Endodermal cell (in vitro differentiated cells): ENCODE measurements at regions not wholly inside any gene's neighbourhood (a gene's known extent, or its start where the extent isn't known, plus 50 kb on each side); places are given as distances from the start of the nearest gene placed in this dataset.

Experiments
- DNase-seq: peaks from one replicate; pipeline ENCODE4 v3.0.0-alpha.2; 2017
- H3K27ac ChIP-seq: 2 replicates; pipeline ENCODE4 v1.5.1; 2013; ENCODE audit warnings: mild to moderate bottlenecking, low read depth, low read length, moderate library complexity
- H3K27me3 ChIP-seq: 2 replicates; pipeline ENCODE4 v1.6.1; 2013; ENCODE audit warnings: mild to moderate bottlenecking, low read length, moderate library complexity; ENCODE audit not compliant: insufficient read depth, control insufficient read depth, poor library complexity, severe bottlenecking
- H3K36me3 ChIP-seq: 2 replicates; pipeline ENCODE4 v1.7.0; 2013; ENCODE audit warnings: mild to moderate bottlenecking, low read length, moderate library complexity; ENCODE audit not compliant: control insufficient read depth, insufficient read depth
- H3K4me1 ChIP-seq: one replicate; pipeline ENCODE4 v1.7.0; 2013; ENCODE audit warnings: low read length; ENCODE audit not compliant: control insufficient read depth, insufficient read depth
- H3K4me3 ChIP-seq: 2 replicates; pipeline ENCODE4 v1.5.1; 2013; ENCODE audit warnings: mild to moderate bottlenecking, low read length, moderate library complexity
- H3K9ac ChIP-seq: 2 replicates; pipeline ENCODE4 v1.6.1; 2013; ENCODE audit warnings: mild to moderate bottlenecking, low read length, moderate library complexity; ENCODE audit not compliant: poor library complexity, severe bottlenecking; ENCODE audit errors: extremely low read depth
- H3K9me3 ChIP-seq: 2 replicates; pipeline ENCODE4 v1.6.1; 2013; ENCODE audit warnings: mild to moderate bottlenecking, low read length, moderate library complexity; ENCODE audit not compliant: control insufficient read depth
- H3K27ac Mint-ChIP-seq: 2 replicates; pipeline ENCODE4 v1.8.0; 2020; ENCODE audit warnings: mixed read lengths
- H3K27me3 Mint-ChIP-seq: 2 replicates; pipeline ENCODE4 v1.8.0; 2021; ENCODE audit warnings: mild to moderate bottlenecking, mixed read lengths; ENCODE audit not compliant: insufficient read depth
- H3K36me3 Mint-ChIP-seq: 2 replicates; pipeline ENCODE4 v1.8.0; 2020; ENCODE audit warnings: low read depth, mixed read lengths
- H3K4me1 Mint-ChIP-seq: 2 replicates; pipeline ENCODE4 v1.8.0; 2020; ENCODE audit warnings: mixed read lengths
- H3K4me3 Mint-ChIP-seq: 2 replicates; pipeline ENCODE4 v1.8.0; 2020; ENCODE audit warnings: mild to moderate bottlenecking, moderate library complexity, mixed read lengths
- H3K9me3 Mint-ChIP-seq: 2 replicates; pipeline ENCODE4 v1.8.0; 2020; ENCODE audit warnings: mild to moderate bottlenecking, mixed read lengths
- WGBS, 2 experiments: methylation state at CpG; one replicate each; pipeline versions ENCODE4 v1.1.5 to v1.1.7; 2013; ENCODE audit warnings: missing lambda C conversion rate in 2 of 2, mixed read lengths in 1 of 2; ENCODE audit not compliant: insufficient coverage in 1 of 2, insufficient read length in 1 of 2; 5-methylcytosine and 5-hydroxymethylcytosine counted together
- TF ChIP-seq, protein P1 (sequence below): fragments of 200-600 bp; sonication (generic); conservative IDR thresholded peaks from 2 replicates; pipeline ENCODE4 v1.5.0; 2021; ENCODE audit warnings: antibody characterized with exemption, mild to moderate bottlenecking

DNA sequence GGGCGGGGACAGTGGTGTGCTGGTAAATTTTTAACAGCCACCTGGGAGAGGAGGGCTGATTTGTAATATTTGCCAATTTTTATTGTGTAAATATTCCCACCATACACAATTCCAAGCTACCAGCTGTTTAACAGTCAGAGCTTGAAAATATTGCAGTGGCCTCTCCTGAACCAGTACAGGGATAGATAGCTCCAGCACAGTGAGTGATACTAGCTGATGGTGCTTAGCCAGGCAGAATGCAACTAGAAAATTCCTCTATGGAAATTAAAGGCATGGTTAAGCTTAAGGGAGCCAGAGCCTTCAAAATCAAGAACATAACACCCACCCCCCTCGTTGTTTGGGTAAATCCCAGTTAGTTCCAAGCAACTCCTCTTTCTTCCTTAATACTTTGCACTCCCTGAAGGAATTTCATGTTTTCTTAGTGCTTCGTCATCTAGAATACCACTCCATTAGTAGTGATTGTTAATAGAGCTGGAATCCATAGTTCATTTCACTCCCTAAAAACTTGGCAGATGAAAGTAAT, 96.6 kb downstream of the CYB561 start:
- no peaks in the 10 kb centered on the region for H3K4me1 ChIP-seq
- Mint-ChIP-seq H3K4me3 (no peak overlapping the region), H3K27ac (no peak overlapping the region), H3K9me3 (no peaks in the 10 kb centered on the region), H3K4me1 (no peaks in the 10 kb centered on the region), H3K27me3 (no peaks in the 10 kb centered on the region), H3K36me3 (no peaks in the 10 kb centered on the region)
- no peaks in the 10 kb centered on the region for H3K27me3 ChIP-seq
- H3K9me3 ChIP-seq: no peaks in the 10 kb centered on the region
- H3K36me3 ChIP-seq: no peaks in the 10 kb centered on the region
- H3K9ac ChIP-seq: no peak overlapping the region
- WGBS, 2 experiments: 91 to 100% methylated on average over 1 to 3 of the region's 3 CpGs
- TF ChIP-seq, protein P1, sequence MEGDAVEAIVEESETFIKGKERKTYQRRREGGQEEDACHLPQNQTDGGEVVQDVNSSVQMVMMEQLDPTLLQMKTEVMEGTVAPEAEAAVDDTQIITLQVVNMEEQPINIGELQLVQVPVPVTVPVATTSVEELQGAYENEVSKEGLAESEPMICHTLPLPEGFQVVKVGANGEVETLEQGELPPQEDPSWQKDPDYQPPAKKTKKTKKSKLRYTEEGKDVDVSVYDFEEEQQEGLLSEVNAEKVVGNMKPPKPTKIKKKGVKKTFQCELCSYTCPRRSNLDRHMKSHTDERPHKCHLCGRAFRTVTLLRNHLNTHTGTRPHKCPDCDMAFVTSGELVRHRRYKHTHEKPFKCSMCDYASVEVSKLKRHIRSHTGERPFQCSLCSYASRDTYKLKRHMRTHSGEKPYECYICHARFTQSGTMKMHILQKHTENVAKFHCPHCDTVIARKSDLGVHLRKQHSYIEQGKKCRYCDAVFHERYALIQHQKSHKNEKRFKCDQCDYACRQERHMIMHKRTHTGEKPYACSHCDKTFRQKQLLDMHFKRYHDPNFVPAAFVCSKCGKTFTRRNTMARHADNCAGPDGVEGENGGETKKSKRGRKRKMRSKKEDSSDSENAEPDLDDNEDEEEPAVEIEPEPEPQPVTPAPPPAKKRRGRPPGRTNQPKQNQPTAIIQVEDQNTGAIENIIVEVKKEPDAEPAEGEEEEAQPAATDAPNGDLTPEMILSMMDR: no peak
- H3K27ac ChIP-seq: no peak overlapping the region
- no peak overlapping the region for H3K4me3 ChIP-seq
- no peak for DNase-seq

DNA sequence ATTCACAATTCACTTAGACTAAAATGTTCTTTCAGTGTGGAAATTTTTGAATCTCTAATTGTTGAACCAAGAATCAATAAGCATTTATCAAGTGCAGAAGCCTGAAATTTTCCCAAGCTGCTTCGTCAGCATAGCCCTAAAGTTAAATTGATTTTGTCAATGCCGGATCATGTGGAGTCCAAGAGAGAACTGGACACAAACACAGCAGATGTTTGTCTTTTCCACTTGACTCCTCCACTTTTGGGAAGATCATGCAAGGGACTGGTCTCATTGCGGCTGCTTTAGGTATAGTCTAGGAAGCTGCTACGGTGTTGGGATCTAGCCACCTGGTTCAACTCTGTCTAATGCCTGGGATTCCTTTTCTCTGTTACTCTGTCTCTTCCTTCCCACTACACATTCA, 95.7 kb downstream of the CYB561 start:
- no peak for DNase-seq
- Mint-ChIP-seq H3K27ac (no peak overlapping the region), H3K4me1 (no peaks in the 10 kb centered on the region), H3K9me3 (no peaks in the 10 kb centered on the region), H3K4me3 (no peak overlapping the region), H3K36me3 (no peaks in the 10 kb centered on the region), H3K27me3 (no peaks in the 10 kb centered on the region)
- Histone ChIP-seq H3K4me3 (no peak overlapping the region), H3K27ac (no peak overlapping the region), H3K27me3 (no peaks in the 10 kb centered on the region), H3K36me3 (no peaks in the 10 kb centered on the region), H3K9ac (no peak overlapping the region), H3K9me3 (no peaks in the 10 kb centered on the region), H3K4me1 (no peaks in the 10 kb centered on the region)
- WGBS, 2 experiments: 92% methylated on average over 4 of the region's 4 CpGs
- TF ChIP-seq, protein P1: no peak

DNA sequence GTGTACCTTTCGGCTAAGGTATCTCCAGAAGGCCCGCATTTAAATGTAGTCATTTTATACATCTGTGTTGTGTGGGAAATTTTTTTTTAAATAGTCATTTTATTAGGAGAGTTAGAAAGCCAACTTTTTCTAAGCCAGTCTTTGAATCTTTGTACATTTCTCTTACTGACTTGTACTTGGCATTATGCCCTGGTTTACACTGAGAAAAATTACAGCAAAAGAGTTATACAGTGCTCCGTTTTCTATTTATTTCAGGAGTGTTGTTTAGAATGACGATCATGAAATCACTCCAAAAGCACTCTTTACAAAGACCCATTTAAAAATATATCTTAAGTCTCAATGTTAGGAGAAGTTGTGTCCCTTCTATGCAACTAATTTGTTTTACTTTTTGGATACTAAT, 91.8 kb downstream of the CYB561 start:
- H3K4me1 Mint-ChIP-seq: no peaks in the 10 kb centered on the region
- no peak overlapping the region for H3K9ac ChIP-seq
- H3K9me3 Mint-ChIP-seq: no peaks in the 10 kb centered on the region
- H3K9me3 ChIP-seq: no peaks in the 10 kb centered on the region
- WGBS, 2 experiments: 98% methylated on average over 4 of the region's 4 CpGs; no CpG with 5 or more reads in 1 of the 2 experiments
- no peaks in the 10 kb centered on the region for H3K4me1 ChIP-seq
- H3K36me3 ChIP-seq: no peaks in the 10 kb centered on the region
- DNase-seq: no peak
- TF ChIP-seq, protein P1: no peak
- no peaks in the 10 kb centered on the region for H3K27me3 Mint-ChIP-seq
- no peak overlapping the region for H3K4me3 ChIP-seq
- H3K36me3 Mint-ChIP-seq: no peaks in the 10 kb centered on the region
- no peak overlapping the region for H3K4me3 Mint-ChIP-seq
- no peaks in the 10 kb centered on the region for H3K27me3 ChIP-seq
- no peak overlapping the region for H3K27ac ChIP-seq
- no peak overlapping the region for H3K27ac Mint-ChIP-seq
